WTC11 (cell line): ENCODE measurements at regions not wholly inside any gene's neighbourhood (a gene's known extent, or its start where the extent isn't known, plus 50 kb on each side); places are given as distances from the start of the nearest gene placed in this dataset.

Source experiments
- ATF1 ChIP-seq: sonication (generic); formaldehyde crosslinking; IDR thresholded peaks from 2 replicates; pipeline ENCODE4 v1.8.1; 2023; ENCODE audit warnings: mild to moderate bottlenecking, moderate library complexity, missing genetic modification reagents
- ESRRA ChIP-seq: sonication (generic); formaldehyde crosslinking; IDR thresholded peaks from 2 replicates; pipeline ENCODE4 v1.8.1; 2022; ENCODE audit warnings: mild to moderate bottlenecking, missing genetic modification reagents, borderline replicate concordance
- ZNF232 ChIP-seq: sonication (generic); formaldehyde crosslinking; IDR thresholded peaks from 2 replicates; pipeline ENCODE4 v1.8.0; 2022; ENCODE audit warnings: mild to moderate bottlenecking, missing genetic modification reagents
- TF ChIP-seq, protein P1 (sequence below): fragments of 200-600 bp; IDR thresholded peaks from 2 replicates; pipeline ENCODE4 v1.8.0; 2022; ENCODE audit warnings: antibody characterized with exemption

- no peak for TF ChIP-seq ESRRA
- no peak for TF ChIP-seq ZNF232
- TF ChIP-seq, protein P1, sequence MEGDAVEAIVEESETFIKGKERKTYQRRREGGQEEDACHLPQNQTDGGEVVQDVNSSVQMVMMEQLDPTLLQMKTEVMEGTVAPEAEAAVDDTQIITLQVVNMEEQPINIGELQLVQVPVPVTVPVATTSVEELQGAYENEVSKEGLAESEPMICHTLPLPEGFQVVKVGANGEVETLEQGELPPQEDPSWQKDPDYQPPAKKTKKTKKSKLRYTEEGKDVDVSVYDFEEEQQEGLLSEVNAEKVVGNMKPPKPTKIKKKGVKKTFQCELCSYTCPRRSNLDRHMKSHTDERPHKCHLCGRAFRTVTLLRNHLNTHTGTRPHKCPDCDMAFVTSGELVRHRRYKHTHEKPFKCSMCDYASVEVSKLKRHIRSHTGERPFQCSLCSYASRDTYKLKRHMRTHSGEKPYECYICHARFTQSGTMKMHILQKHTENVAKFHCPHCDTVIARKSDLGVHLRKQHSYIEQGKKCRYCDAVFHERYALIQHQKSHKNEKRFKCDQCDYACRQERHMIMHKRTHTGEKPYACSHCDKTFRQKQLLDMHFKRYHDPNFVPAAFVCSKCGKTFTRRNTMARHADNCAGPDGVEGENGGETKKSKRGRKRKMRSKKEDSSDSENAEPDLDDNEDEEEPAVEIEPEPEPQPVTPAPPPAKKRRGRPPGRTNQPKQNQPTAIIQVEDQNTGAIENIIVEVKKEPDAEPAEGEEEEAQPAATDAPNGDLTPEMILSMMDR = no peak
- TF ChIP-seq ATF1 (CRISPR knock-in tag) = no peak
These were observed 131.6 kb downstream of the TMEM144 start for GRCh38 chr4:158341896-158342295.
